GM19043 (cell line): ENCODE measurements at regions not wholly inside any gene's neighbourhood (a gene's known extent, or its start where the extent isn't known, plus 50 kb on each side); places are given as distances from the start of the nearest gene placed in this dataset.
"Not testable (repeated sequence)": the region's sequence is repeated elsewhere in the genome, so short reads cannot be mapped to it uniquely, and the experiment has no call there.

Source experiments
- ATAC-seq: cut with Tn5 transposase; IDR thresholded peaks from one replicate; pipeline ENCODE4 v1.9.1; 2021; ENCODE audit warnings: low read depth; ENCODE audit not compliant: unreplicated experiment

DNA sequence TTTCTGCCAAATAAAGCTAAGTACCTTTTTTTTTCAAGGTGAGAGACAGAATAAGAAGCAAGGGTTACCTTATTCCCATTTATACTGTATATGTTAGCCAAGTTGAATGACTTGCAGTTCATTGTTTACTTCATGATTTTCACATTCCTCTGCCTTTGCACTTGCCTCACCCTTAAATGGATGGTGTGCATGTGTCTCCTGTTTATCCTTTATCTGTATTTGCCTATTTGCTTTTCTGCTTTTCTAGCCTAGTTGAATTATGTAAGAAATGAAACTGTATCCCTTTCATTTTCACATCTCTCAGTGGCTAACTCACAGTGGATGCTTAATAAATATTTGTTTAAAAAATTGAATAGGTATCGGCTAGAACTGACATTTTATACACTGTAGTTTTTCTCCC, 200.8 kb upstream of the ST8SIA4 start:
- no peak for ATAC-seq

DNA sequence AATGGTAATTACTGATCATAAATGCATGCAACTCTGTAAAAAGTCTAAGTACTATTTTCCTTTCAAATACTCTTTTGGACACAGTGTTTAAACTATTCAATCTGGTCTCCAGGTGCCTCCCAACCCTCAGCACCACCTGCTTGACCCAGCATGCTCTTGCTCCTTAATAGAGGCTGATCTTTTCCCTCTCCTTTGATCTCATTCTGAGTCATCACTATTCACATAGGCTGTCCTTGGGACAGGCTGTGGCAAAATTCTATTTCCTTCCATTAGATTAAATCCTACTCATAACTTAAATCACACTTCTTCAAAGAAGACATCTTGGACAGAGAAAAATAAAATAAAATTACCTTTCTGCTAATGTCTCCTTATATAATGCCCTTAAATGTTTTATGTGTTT, 199.4 kb upstream of the ST8SIA4 start:
- no peak for ATAC-seq

DNA sequence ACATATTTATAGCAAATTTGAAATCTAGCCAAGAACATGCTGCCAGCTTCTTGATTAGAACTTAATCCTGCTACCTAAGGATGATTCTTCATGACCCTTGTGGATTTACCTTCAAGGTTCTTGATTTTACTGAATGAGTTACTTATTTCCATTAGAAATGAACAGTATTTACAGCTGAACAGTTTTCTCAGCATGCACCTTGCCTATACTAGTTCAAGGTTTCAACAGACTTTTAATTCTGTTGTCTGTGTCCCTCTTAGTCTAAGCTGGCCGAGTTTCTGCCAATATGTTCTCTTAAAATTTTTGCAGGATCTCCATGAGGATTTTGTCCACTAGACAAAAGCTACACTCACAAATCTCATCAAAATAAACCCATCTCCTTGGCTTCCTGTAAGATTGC, 188.8 kb upstream of the ST8SIA4 start:
- no peak for ATAC-seq

DNA sequence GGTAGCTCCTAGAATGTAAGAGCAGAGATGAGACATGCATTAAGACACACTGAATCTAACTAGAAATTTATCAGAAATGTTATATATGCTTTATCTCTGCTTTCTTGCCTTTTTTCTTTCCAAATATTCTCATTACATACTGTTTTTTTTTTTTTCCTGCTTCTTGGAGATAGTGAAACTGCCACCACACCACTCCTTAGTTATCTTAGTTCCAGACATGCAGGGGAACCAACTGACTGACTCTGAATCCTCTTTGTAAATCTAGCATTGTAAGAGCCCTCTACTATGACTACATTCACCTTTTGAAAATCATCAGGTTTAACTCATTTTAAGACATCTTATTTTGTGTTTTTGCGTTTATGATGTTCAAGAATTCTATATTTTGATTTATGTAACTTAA, 181.3 kb upstream of the ST8SIA4 start:
- no peak for ATAC-seq

DNA sequence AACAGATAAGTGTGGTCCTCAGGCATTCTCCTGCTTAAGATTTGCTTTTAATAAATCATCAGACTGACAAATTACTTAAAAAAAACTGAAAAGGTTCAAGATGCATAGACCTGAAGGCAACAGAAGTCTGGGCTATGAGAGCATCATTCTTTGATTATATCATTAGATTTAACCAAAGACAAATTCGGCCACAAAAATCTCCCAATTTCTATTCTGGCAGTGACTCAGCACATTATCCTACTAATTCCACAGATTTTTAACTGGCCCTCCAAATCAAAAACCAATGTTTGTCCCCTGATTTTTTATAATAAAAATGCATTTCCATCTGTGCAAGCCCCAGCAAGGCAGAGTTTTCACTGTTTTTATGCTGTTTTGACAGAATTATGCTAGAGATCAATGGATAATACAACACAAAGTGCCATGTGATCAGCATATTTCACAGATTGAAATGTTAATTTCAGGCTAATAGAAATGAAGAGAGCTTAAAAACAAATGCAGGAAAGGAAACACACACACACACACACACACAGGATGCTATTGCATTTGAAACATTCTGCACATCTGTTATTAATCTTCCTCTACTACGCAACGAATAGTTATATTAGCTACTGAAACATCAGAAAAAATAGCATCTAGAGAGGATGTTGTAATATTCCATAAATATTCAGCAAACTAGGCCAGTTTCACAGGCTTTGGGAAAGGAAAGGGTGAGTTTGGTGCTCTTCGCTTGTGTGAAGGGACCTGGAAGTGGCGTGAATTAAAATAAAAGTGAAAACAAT, 177.6 kb upstream of the ST8SIA4 start:
- no peak for ATAC-seq

DNA sequence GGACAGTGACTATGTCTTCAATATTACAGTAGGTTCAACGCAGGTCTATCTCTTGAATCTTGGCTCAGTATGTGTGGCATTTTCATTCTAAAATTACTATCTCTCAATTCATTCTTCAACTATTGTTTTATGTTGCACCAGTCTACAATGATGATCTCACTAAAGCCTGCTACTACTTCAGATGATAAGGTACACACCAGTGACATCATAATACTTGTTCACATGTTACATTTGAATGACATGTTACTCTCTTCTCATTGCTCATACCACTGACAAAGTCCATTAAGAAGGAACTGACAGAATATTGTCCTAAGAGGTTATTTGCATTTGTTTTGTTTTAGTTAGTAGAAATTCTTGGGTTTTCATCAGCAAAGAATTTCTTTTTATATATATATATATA, 165.2 kb upstream of the ST8SIA4 start:
- no peak for ATAC-seq

DNA sequence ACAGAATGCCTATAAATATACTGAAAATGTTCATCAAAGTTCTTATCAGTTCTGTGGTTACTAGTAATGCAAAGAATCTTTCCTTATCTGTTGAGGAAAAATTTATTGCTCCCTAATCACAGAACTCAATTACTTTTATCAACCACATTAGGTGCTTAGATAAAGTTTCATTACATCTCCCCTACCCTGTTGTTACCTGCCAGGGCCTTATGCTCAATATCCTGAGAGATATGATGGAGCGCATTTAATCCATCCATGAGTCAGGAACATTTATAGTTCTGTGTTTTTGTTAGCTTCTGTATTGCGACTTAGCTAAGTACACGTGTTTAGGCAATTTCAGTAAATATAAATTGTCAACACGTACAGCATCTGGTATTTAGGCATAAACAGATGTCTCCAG, 164.3 kb upstream of the ST8SIA4 start:
- ATAC-seq, result no peak

DNA sequence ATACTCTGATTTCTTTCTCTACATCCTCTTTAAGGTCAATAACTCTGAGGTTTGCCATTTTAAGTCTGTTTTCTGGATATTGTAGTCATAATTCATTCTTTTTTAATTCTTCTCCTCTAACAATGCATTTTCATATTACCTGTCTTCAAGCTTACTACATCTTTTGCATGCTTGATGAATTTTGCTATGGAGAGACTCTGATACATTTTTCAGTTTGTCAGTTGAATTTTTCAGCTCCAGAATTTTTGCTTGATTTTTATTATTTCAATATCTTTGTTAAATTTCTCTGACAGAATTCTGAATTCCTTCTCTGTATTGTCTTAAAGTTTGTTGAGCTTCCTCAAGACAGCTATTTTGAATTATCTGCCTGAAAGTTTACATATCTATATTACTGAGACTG, 159.8 kb upstream of the ST8SIA4 start:
- no peak for ATAC-seq

DNA sequence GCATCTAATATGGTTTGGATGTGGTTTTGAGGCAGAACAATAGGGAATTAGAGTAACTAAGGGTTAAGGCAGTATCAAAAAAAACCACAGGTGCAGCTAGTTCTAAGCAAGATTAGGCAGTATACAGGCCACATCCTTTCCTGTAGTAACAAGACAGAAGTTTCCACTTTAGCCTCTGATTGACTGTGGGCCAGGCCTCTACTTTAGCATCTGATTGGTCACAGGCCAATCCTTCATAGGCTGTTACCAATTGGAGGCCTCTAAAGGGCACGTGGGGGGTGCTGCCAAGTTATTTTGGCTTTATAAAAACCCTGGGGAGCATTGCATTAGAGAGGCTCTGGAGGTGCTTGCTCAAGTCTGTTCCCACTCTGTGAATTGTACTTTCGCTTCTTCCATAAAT, 144.1 kb upstream of the ST8SIA4 start:
- peak; percentile 56 for ATAC-seq

DNA sequence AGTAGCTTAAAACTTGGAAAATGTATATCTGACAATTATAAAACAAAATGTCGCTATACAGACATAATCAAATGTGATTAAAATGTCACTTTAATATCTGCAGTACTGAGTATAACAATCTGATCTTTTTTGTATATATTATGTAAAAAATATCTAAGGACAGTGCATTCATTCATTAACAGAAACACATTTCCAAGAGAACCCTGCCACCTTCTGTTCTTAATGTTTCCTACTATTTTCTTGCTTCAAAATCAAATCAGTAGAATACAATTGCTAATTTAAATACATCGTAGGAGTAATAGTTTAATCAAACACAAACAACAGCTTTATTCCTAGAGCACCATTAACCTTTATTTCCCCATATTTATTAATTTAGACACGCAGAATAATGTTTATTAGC, 142.6 kb upstream of the ST8SIA4 start:
- no peak for ATAC-seq

DNA sequence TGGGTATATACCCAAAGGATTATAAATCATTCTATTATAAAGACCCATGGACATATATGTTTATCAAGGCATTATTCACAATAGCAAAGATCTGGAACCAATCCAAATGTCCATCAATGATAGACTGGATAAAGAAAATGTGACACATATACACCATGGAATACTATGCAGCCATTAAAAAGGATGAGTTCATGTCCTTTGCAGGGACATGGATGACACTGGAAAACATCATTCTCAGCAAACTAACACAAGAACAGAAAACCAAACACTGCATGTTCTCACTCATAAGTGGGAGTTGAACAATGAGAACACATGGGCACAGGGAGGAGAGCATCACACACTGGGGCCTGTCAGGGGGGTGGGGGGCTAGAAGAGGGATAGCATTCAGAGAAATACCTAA, 136.9 kb upstream of the ST8SIA4 start:
- not testable (repeated sequence) for ATAC-seq

DNA sequence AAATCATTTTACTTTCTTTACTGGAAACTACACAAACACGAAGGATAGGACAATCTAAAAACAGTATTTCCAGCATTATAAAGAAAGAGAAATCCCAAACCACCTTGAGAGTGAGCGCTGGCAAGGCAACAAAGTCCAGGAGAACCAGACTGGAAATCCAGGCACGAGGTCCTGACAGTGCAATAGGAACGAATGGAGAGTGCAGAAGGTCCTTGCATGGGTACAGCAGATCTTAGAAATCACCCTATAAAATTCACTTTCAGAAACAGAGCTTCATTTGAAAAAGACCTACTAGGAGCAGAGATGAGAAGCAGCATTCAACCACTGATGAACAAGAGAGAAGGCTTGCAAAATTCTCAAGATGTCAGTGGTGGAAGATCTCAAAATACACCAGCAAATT, 133.7 kb upstream of the ST8SIA4 start:
- no peak for ATAC-seq

DNA sequence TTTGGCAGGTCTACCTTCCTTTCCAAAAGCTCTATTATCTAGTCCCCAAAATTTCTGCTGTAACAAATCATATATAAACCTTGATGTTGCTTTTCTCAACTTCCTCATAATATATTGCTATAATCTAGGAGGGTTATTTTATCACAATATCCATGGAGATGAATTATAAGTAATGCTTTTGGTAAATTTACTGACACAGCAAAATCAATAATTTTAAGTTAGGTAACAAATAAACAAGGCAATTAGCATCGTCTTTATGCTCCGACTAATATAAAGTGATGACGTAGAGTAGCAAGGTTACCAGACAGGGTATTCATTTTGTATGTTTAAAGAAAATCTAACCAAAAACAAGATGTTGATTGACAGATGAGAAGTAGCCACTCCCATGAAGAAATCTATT, 132.3 kb upstream of the ST8SIA4 start:
- no peak for ATAC-seq

DNA sequence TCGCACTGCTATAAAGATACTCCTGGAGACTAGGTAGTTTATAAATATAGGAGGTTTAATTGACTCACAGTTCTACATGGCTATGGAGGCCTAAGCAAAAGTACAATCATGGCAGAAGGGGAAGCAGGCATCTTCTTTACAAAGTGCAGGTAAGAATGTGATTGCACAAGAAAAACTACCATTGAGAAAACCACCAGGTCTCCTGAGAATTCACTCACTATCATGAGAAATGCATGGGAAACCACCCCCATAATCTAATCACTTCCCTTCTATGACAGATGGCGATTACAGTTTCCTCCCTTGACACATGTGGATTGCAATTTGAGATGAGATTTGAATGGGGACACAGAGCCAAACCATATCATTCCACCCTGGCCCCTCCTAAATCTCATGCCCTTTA, 121.2 kb upstream of the ST8SIA4 start:
- ATAC-seq, result no peak

DNA sequence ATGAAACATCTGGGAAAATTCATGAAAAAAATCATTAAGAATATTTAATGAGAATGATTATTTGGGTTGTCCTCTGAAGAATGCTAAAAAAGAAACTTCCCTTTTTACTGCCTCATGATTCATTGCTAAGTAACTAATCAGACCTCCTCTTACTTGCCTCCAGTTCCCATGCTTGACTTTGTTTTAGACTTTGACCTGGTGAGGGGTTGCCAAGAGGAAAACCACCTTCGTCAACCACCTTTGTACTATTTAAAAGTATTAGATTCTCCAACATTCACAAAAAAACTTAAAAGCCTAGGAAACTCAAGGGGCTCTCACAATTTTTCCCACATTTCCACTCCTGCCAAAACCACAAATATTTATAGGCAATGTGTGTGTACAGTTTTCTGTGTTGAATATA, 115.2 kb upstream of the ST8SIA4 start:
- ATAC-seq, result no peak

DNA sequence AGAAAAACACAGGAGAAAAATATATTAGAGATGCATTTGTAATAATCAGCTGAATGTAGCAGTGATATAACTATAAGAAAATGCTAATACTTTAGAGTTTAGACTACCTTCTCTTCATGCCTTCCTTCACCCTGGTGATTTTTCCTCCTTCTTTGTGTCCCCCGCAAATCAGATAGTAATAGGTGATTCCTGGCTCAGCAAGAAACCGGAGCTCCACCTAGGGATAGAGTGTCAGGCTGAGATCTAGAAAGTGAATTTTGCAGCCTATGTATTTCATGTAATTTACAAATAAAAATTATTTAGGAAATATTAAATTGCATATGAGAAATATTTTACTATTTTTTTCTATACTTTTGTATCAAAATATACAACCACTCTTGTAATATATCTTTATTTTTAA, 109.8 kb upstream of the ST8SIA4 start:
- no peak for ATAC-seq

DNA sequence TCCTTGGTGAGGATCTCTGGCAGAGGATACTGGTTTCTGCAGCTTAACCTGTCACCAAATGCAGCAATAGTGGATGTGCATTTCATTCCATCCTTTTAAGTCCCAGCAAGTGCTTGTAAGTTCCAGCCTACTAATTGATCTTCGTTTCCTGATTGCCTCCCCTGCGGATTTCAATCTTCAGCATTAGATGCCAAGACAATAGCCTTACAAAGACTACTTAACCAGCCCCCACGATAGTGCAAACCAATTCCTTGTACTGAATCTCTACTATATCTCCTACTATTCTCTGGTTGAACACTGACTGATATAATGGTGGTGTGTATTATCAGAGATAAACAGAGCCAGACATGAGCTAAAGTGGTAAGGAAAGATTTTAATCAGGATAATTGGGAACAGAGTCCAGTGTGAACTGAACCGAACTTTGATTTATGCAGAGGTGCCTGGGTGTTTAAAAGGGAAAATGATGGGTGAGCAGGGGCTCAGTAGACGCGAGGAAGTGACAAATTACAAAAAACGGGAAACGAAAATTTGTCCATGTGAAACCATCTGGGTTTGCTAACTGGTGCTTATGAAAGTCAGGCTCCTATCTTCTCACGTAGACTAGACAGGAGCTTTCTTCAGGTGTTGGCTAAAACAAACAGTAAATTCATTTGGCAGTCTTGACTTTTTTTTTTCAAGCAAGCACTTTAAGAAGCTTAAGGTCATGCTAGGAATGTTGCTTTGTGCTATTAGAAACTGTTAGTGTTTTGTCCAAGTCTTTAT, 106.9 kb upstream of the ST8SIA4 start:
- peak; percentile 94 for ATAC-seq

DNA sequence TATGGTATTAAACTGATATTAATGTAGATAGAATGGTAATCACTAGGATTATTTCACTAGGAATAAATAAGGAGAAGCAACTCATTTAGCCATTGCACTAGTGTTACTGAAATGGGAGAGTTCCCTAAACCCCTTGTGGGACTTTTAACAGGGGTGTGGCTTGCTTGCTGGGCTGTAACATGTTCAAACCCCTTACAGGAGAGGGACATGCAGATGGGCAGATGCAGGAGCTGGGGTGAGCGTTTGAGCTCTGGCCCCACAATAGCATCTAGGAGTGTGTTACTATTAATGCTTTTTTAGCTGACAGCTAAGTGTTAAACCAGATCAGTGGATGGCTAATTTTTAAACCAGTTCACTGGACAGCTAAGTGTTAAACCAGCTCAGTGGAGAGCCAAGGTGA, 89.3 kb upstream of the ST8SIA4 start:
- no peak for ATAC-seq

DNA sequence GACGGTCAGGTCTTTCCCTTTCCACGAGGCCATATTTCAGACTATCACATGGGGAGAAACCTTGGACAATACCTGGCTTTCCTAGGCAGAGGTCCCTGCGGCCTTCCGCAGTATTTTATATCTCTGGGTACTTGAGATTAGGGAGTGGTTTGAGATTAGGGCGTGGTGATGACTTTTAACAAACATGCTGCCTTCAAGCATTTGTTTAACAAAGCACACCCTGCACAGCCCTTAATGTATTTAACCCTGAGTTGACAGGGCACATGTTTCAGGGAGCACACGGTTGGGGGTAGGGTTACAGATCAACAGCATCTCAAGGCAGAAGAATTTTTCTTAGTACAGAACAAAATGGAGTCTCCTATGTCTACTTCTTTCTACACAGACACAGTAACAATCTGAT, 80.5 kb upstream of the ST8SIA4 start:
- ATAC-seq, result not testable (repeated sequence)

DNA sequence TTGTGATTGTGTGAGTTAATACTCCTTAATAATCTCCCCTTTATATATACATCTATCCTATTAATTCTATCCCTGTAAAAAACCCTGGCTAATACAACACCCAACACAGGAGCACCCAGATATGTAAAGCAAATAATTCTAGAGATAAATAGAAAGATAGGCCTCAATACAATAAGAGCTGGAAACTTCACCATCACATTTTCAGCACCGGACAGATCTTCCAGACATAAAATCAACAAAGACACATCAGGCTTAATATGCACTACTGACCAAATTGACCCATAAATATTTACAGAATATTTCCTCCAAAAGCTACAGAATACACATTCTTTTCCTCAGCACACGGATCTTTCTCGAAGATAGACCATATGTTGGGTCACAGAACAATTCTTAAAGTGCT, 71.0 kb upstream of the ST8SIA4 start:
- ATAC-seq, result no peak

DNA sequence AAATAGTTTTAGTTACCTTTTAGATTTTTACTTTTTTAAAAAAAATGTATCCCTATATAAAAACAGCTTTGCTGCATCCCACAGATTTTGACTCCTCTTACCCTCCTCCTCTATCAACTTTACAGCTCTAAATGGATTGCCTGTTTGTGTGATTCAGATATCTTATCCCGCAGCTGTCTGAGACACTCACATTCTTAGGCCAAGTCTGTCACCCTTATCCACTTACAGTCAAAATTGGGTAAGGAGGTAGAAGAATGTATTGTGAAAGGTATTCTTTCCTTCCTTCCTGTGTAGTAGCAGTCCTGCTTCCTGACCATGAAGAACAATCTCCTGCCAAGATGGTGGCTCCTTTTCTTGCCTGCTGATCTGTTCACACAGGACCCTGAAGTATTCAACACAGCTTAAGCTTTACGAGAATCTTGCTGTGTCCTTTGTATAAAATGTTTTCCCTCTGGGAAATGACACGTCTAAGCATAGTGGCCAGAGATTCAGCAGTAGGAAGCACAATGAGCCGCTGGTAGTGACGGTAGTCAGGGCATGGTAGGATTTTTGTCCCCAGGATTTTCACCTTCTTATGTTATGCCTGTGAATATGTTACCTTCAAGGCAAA, 67.7 kb upstream of the ST8SIA4 start:
- no peak for ATAC-seq

DNA sequence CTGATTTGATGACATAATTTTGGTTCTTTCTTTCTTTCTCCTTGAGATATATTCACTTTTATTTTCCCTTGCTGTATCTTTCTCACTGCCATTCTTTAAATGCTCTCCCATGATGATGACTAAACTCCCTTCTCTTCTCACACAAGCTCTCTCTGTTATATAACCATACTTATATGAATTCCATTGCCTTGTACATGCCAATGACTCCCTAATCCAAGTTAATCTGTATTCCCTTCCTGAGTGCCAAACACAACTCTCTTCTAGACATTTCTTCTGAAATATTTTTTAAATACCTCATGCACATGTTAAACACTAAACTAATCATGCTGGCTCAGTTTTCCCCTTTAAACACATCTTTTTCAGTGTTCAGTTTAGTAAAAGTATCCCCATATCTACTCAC, 62.2 kb upstream of the ST8SIA4 start:
- no peak for ATAC-seq
